HepG2 (cell line): ENCODE measurements at regions not wholly inside any gene's neighbourhood (a gene's known extent, or its start where the extent isn't known, plus 50 kb on each side); places are given as distances from the start of the nearest gene placed in this dataset.
"Not testable (repeated sequence)": the region's sequence is repeated elsewhere in the genome, so short reads cannot be mapped to it uniquely, and the experiment has no call there.

Experiments
- ATAC-seq: fragments of 200-7000 bp; cut with Tn5 transposase; 3 replicates; pipeline ENCODE4 v1.9.1; 2020; ENCODE audit warnings: mild to moderate bottlenecking, moderate library complexity
- BruUV-seq: library from RNA; stranded (reverse); fragments of 400-500 nt; replicated peaks from 2 replicates; lab custom pipeline; 2021; lab: Mats Ljungman, UMichigan
- CTCF ChIA-PET: fragments of 300-600 bp; formaldehyde crosslinking; extraction: SDS; loops from one replicate; lab custom pipeline; 2021; ENCODE audit warnings: low total read pairs, inconsistent platforms, low intra/inter-chr PET ratio; lab: Yijun Ruan, JAX
- POLR2A ChIA-PET: fragments of 350-600 bp; sonication (Branson Sonifier 250); formaldehyde crosslinking; loops from one replicate; lab custom pipeline; 2020; ENCODE audit warnings: antibody characterized with exemption, inconsistent platforms; lab: Yijun Ruan, JAX
- DNase-seq: peaks from one replicate; pipeline ENCODE4 v3.0.0-alpha.2; 2015; ENCODE audit warnings: low spot score
- FAIRE-seq: peaks from 3 replicates; lab custom pipeline; 2011; peaks lifted over from hg19 to GRCh38; lab: Jason Lieb, UNC
- H2AFZ ChIP-seq: one replicate; pipeline ENCODE4 v1.6.1; 2011; ENCODE audit warnings: low read length, inconsistent platforms
- H3K27ac ChIP-seq: fragments of 300-600 bp; 3 replicates; pipeline ENCODE4 v1.8.0; 2011; ENCODE audit warnings: mixed run types, mild to moderate bottlenecking, mixed read lengths, low read length, inconsistent platforms; ENCODE audit not compliant: insufficient read depth; ENCODE audit errors: extremely low read length
- H3K27me3 ChIP-seq, 2 experiments: fragments of 200-600 bp in 1 of 2; 2 replicates in 1 of 2; 3 replicates in 1 of 2; pipeline versions ENCODE4 v1.6.0 to v1.8.0; 2011; ENCODE audit warnings: low read length in 2 of 2, mild to moderate bottlenecking in 2 of 2, moderate library complexity in 2 of 2, inconsistent platforms in 1 of 2; ENCODE audit not compliant: insufficient read depth in 2 of 2, control insufficient read depth in 1 of 2
- H3K36me3 ChIP-seq, 2 experiments: fragments of 200-600 bp in 1 of 2; replicated peaks in 1 of 2; 2 replicates in 1 of 2; 3 replicates in 1 of 2; pipeline versions ENCODE4 v1.5.1 to v1.8.0; 2011; ENCODE audit warnings: low read length in 2 of 2, inconsistent platforms in 1 of 2; ENCODE audit not compliant: insufficient read depth in 2 of 2, control insufficient read depth in 1 of 2
- H3K4me1 ChIP-seq: 2 replicates; pipeline ENCODE4 v1.5.1; 2012; ENCODE audit warnings: low read length, inconsistent platforms; ENCODE audit not compliant: insufficient read depth
- H3K4me2 ChIP-seq: 2 replicates; pipeline ENCODE4 v1.6.0; 2011; ENCODE audit warnings: low read depth, low read length, inconsistent platforms
- H3K4me3 ChIP-seq, 3 experiments: fragments of 200-600 bp in 1 of 3; sonication (generic), shearing (Covaris generic) in 1 of 3; replicated peaks in 1 of 3; 2 replicates each; pipeline ENCODE4 v1.5.1; 2011 to 2016; ENCODE audit warnings: low read length in 3 of 3, inconsistent platforms in 2 of 3, low read depth in 2 of 3, mild to moderate bottlenecking in 2 of 3, control low read depth in 1 of 3, mixed read lengths in 1 of 3; ENCODE audit not compliant: insufficient read depth in 1 of 3
- H3K79me2 ChIP-seq: one replicate; pipeline ENCODE4 v1.6.1; 2011; ENCODE audit warnings: low read length, inconsistent platforms; ENCODE audit not compliant: insufficient read depth
- H3K9ac ChIP-seq: 2 replicates; pipeline ENCODE4 v1.6.0; 2011; ENCODE audit warnings: mild to moderate bottlenecking, low read depth, low read length, inconsistent platforms; ENCODE audit not compliant: insufficient read depth
- H3K9me3 ChIP-seq: 2 replicates; pipeline ENCODE4 v1.5.1; 2012; ENCODE audit warnings: mild to moderate bottlenecking, low read length
- H4K20me1 ChIP-seq: 2 replicates; pipeline ENCODE4 v1.6.0; 2011; ENCODE audit warnings: inconsistent platforms, mild to moderate bottlenecking, low read length, moderate library complexity; ENCODE audit not compliant: insufficient read depth
- DNMT1 ChIP-seq: sonication (generic); formaldehyde crosslinking; IDR thresholded peaks from 2 replicates; pipeline ENCODE4 v1.5.1; 2020; ENCODE audit warnings: mild to moderate bottlenecking, missing genetic modification reagents
- FOSL1 ChIP-seq: sonication (generic); formaldehyde crosslinking; IDR thresholded peaks from 2 replicates; pipeline ENCODE4 v1.9.0; 2021; ENCODE audit warnings: missing genetic modification reagents, borderline replicate concordance
- GFI1 ChIP-seq: sonication (generic); formaldehyde crosslinking; IDR thresholded peaks from 2 replicates; pipeline ENCODE4 v1.5.0; 2020; ENCODE audit warnings: missing genetic modification reagents, mild to moderate bottlenecking, borderline replicate concordance
- HCFC1 ChIP-seq: fragments of 150-350 bp; IDR thresholded peaks from 2 replicates; pipeline ENCODE4 v1.6.1; 2014; ENCODE audit warnings: low read depth, low read length
- JARID2 ChIP-seq: sonication (generic); formaldehyde crosslinking; IDR thresholded peaks from 2 replicates; pipeline ENCODE4 v1.8.1; 2023; ENCODE audit warnings: missing genetic modification reagents, inconsistent platforms; ENCODE audit not compliant: insufficient replicate concordance
- KLF16 ChIP-seq, 2 experiments: sonication (generic) in 1 of 2; formaldehyde crosslinking in 1 of 2; IDR thresholded peaks; 2 replicates each; pipeline versions ENCODE4 v1.6.1 to v1.8.0; 2016 to 2023; ENCODE audit warnings: missing genetic modification reagents in 2 of 2, missing compliant biosample characterization in 1 of 2
- NFIB ChIP-seq: sonication (generic); formaldehyde crosslinking; IDR thresholded peaks from 2 replicates; pipeline ENCODE4 v1.9.0; 2021; ENCODE audit warnings: missing genetic modification reagents, mild to moderate bottlenecking, borderline replicate concordance
- SP1 ChIP-seq, 2 experiments: fragments of 450-650 bp in 1 of 2; sonication (generic) in 1 of 2; formaldehyde crosslinking in 1 of 2; IDR thresholded peaks; 2 replicates each; pipeline versions ENCODE4 v1.4.0 to v1.6.1; 2016 to 2020; ENCODE audit warnings: missing genetic modification reagents in 1 of 2
- WIZ ChIP-seq: sonication (generic); formaldehyde crosslinking; IDR thresholded peaks from 2 replicates; pipeline ENCODE4 v1.5.1; 2020; ENCODE audit warnings: mild to moderate bottlenecking, missing genetic modification reagents
- ZBTB33 ChIP-seq: sonication (generic); formaldehyde crosslinking; IDR thresholded peaks from 2 replicates; pipeline ENCODE4 v1.4.0; 2020; ENCODE audit warnings: missing genetic modification reagents
- ZBTB42 ChIP-seq: sonication (generic); formaldehyde crosslinking; IDR thresholded peaks from 2 replicates; pipeline ENCODE4 v1.5.0; 2020; ENCODE audit warnings: mild to moderate bottlenecking, missing genetic modification reagents
- ZNF441 ChIP-seq: sonication (generic); formaldehyde crosslinking; IDR thresholded peaks from 2 replicates; pipeline ENCODE4 v1.7.0; 2021; ENCODE audit warnings: missing genetic modification reagents, borderline replicate concordance
- ZNF496 ChIP-seq: sonication (generic); formaldehyde crosslinking; IDR thresholded peaks from 2 replicates; pipeline ENCODE4 v1.8.1; 2023; ENCODE audit warnings: mild to moderate bottlenecking, moderate library complexity, missing genetic modification reagents; ENCODE audit not compliant: insufficient replicate concordance
- ZSCAN25 ChIP-seq: sonication (generic); formaldehyde crosslinking; IDR thresholded peaks from 2 replicates; pipeline ENCODE4 v1.8.0; 2022; ENCODE audit warnings: mild to moderate bottlenecking, missing genetic modification reagents
- WGBS: methylation state at CpG from one replicate; pipeline ENCODE4 v1.1.6; 2017; ENCODE audit warnings: low lambda C conversion rate; 5-methylcytosine and 5-hydroxymethylcytosine counted together
- in situ Hi-C: cut with HindIII; loops from 2 replicates; pipeline ENCODE4 v1.10.0; 2017; ENCODE audit warnings: low pct_unique_long_range_greater_than_20kb; ENCODE audit not compliant: extremely low pct_ligation_motif_present
- intact Hi-C: fragments of 100-400 bp; cut with micrococcal nuclease; formaldehyde crosslinking; loops from one replicate; pipeline ENCODE4 v1.10.0; 2022; ENCODE audit not compliant: unreplicated experiment

GRCh38 chr4:112092330-112092729, 52.9 kb upstream of the FAM241A start:
- 0% methylated on average over 2 of the region's 2 CpGs for WGBS
- H3K9ac ChIP-seq, H4K20me1 ChIP-seq, BruUV-seq, in situ Hi-C loops, H3K27me3 ChIP-seq, H3K36me3 ChIP-seq, CTCF ChIA-PET, ATAC-seq, H3K4me1 ChIP-seq, H3K4me2 ChIP-seq, H3K27ac ChIP-seq, H3K4me3 ChIP-seq, DNase-seq, FAIRE-seq, H3K9me3 ChIP-seq, H2AFZ ChIP-seq, H3K79me2 ChIP-seq, POLR2A ChIA-PET: not testable (repeated sequence)
- intact Hi-C loops: loop anchor here (10.0 kb wide), 1 partner anchor 512 kb away; no protein-coding TSS in a partner anchor

DNA sequence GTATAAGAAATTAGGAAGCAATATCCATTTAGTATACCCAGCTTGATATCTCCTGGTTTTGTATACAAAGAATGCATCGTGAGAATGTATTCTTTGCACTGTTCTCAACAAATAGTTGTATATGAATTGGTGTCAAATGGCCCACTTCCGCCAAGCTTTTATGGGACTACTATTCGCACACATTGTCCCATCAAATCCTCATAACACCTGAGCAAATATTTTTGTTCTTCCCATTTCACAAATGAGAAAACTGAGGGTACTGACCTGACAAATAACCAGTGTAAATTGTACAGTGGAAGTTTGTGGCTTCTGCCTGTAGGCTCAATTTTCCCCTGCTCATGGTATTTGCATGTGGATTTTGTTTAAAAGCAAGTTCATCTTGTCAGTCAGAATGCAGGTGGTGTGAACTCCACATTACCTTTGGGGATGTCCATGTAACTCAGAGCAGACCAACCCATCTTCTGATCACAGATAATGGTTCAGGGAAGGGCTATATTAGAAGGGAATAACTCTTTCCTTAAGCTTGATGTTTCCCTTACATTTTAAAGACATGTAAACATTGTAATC, 51.5 kb upstream of the FAM241A start:
- intact Hi-C loops: loop anchor here (10.0 kb wide), 1 partner anchor 511 kb away; no protein-coding TSS in a partner anchor
- no peak for ATAC-seq
- H3K4me1 ChIP-seq: no peaks in the 10 kb centered on the region
- H3K36me3 ChIP-seq: no peaks in the 10 kb centered on the region
- in situ Hi-C loops: no loop called here
- TF ChIP-seq ZBTB33 (no peak), SP1 (IDR thresholded peaks at IDR 0.05) (no peak), SP1 (CRISPR knock-in tag; IDR thresholded peaks at IDR 0.05) (no peak), NFIB (CRISPR knock-in tag) (no peak), DNMT1 (no peak), HCFC1 (no peak), FOSL1 (no peak), ZBTB42 (CRISPR knock-in tag) (no peak), WIZ (no peak), GFI1 (no peak), ZNF496 (CRISPR knock-in tag) (no peak), JARID2 (CRISPR knock-in tag) (no peak), ZNF441 (CRISPR knock-in tag) (no peak), ZSCAN25 (CRISPR knock-in tag) (no peak), KLF16 (CRISPR knock-in tag; IDR thresholded peaks at IDR 0.05) (no peak)
- ChIA-PET CTCF (no interaction called here), POLR2A (no interaction called here)
- no peak overlapping the region for H2AFZ ChIP-seq
- H3K9ac ChIP-seq: no peak overlapping the region
- no peak overlapping the region for H3K27ac ChIP-seq
- DNase-seq: no peak
- no peaks in the 10 kb centered on the region for H3K9me3 ChIP-seq
- no peak overlapping the region for H3K4me2 ChIP-seq
- FAIRE-seq: no peak
- no peaks in the 10 kb centered on the region for H3K79me2 ChIP-seq
- H3K4me3 ChIP-seq: no peak overlapping the region
- no peaks in the 10 kb centered on the region for H3K27me3 ChIP-seq
- no TSS peak for BruUV-seq
- 47% methylated on average over 3 of the region's 3 CpGs for WGBS
- H4K20me1 ChIP-seq: no peaks in the 10 kb centered on the region
